ENCODE measurements at regions not wholly inside any gene's neighbourhood (a gene's known extent, or its start where the extent isn't known, plus 50 kb on each side); places are given as distances from the start of the nearest gene placed in this dataset.

DNA sequence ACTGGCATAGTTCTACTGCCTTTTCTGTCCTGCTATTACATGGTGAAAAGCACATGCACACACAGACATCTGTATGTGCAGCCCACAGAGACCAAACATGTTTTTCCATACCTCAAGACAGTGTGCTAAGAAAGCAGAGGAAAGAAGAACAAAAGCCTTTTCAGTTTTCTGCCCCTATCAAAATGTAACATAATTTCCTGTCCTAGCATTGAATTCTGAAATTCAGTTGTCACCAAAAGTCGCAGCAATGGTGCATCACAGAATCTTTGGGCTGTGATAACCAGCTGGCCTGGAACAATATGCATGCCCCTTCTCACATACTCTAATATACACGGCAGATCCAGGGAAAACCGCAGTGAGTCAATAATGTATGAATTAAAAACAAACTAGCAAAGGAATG lies 153.8 kb upstream of the RAP2B start:
- TF ChIP-seq SP1 (IDR thresholded peaks at IDR 0.05) (no peak), BHLHE40 (IDR thresholded peaks at IDR 0.05; ENCODE audit: borderline replicate concordance) (no peak), HDGF (IDR thresholded peaks at IDR 0.05; ENCODE audit: borderline replicate concordance) (no peak), LEF1 (IDR thresholded peaks at IDR 0.05; ENCODE audit: borderline replicate concordance) (no peak), ARNT (IDR thresholded peaks at IDR 0.05) (no peak), FOXK2 (IDR thresholded peaks at IDR 0.05) (no peak), SUZ12 (IDR thresholded peaks at IDR 0.05) (no peak), ELF4 (IDR thresholded peaks at IDR 0.05) (no peak), FOXM1 (IDR thresholded peaks at IDR 0.05; ENCODE audit: borderline replicate concordance) (no peak)
- TF ChIP-seq, protein P1, sequence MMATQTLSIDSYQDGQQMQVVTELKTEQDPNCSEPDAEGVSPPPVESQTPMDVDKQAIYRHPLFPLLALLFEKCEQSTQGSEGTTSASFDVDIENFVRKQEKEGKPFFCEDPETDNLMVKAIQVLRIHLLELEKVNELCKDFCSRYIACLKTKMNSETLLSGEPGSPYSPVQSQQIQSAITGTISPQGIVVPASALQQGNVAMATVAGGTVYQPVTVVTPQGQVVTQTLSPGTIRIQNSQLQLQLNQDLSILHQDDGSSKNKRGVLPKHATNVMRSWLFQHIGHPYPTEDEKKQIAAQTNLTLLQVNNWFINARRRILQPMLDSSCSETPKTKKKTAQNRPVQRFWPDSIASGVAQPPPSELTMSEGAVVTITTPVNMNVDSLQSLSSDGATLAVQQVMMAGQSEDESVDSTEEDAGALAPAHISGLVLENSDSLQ (IDR thresholded peaks at IDR 0.05): no peak
